Cardiac muscle cell (in vitro differentiated cells and primary cell): ENCODE measurements at regions not wholly inside any gene's neighbourhood (a gene's known extent, or its start where the extent isn't known, plus 50 kb on each side); places are given as distances from the start of the nearest gene placed in this dataset.

Source experiments
- DNase-seq, 2 donors: peaks; one replicate each; pipeline versions ENCODE4 v3.0.0 to v3.0.0-alpha.2; 2010 to 2017; ENCODE audit warnings: low read depth in 1 of 2, low spot score in 1 of 2
- H3K27ac ChIP-seq: fragments of 200-600 bp; sonication (generic); 2 replicates; pipeline ENCODE4 v1.5.1; 2016
- H3K27me3 ChIP-seq: fragments of 200-600 bp; sonication (generic); 2 replicates; pipeline ENCODE4 v1.6.0; 2016; ENCODE audit warnings: control low read depth
- H3K36me3 ChIP-seq: fragments of 200-600 bp; sonication (generic); 2 replicates; pipeline ENCODE4 v1.5.1; 2016; ENCODE audit warnings: control low read depth
- H3K4me1 ChIP-seq: fragments of 200-600 bp; sonication (generic); 2 replicates; pipeline ENCODE4 v1.8.1; 2017; ENCODE audit warnings: low read depth, mild to moderate bottlenecking, mixed run types
- H3K4me3 ChIP-seq: fragments of 200-600 bp; sonication (generic); 2 replicates; pipeline ENCODE4 v1.5.1; 2016; ENCODE audit warnings: mild to moderate bottlenecking
- H3K9me3 ChIP-seq: fragments of 200-600 bp; sonication (generic); 2 replicates; pipeline ENCODE4 v1.5.1; 2017; ENCODE audit warnings: low read depth, mild to moderate bottlenecking, control low read depth
- TF ChIP-seq, protein P1 (sequence below): IDR thresholded peaks from 2 replicates; pipeline ENCODE4 v1.5.1; 2012; ENCODE audit warnings: low read depth, mild to moderate bottlenecking, low read length

DNA sequence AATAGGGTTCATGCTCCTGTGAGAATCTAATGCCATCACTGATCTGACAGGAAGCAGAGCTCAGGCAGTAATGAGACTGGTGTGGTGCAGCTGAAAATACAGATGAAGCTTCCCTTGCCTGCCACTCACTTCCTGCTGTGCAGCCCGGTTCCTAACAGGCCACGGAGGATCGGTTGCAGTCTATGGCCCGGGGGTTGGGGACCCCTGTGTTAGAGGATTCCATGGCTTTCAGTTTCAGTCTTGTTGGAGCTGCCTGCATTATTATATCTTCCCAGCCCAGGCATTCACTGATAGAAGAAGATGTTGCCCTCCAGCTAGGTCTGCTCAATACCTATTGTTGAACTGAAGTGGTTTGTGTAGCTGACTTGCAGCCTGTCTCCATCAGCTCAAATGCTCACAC, 1298.8 kb downstream of the TYW1 start:
- H3K27me3 ChIP-seq = no peaks in the 10 kb centered on the region
- no peak for DNase-seq
- no peak overlapping the region for H3K4me3 ChIP-seq
- no peaks in the 10 kb centered on the region for H3K9me3 ChIP-seq
- TF ChIP-seq, protein P1, sequence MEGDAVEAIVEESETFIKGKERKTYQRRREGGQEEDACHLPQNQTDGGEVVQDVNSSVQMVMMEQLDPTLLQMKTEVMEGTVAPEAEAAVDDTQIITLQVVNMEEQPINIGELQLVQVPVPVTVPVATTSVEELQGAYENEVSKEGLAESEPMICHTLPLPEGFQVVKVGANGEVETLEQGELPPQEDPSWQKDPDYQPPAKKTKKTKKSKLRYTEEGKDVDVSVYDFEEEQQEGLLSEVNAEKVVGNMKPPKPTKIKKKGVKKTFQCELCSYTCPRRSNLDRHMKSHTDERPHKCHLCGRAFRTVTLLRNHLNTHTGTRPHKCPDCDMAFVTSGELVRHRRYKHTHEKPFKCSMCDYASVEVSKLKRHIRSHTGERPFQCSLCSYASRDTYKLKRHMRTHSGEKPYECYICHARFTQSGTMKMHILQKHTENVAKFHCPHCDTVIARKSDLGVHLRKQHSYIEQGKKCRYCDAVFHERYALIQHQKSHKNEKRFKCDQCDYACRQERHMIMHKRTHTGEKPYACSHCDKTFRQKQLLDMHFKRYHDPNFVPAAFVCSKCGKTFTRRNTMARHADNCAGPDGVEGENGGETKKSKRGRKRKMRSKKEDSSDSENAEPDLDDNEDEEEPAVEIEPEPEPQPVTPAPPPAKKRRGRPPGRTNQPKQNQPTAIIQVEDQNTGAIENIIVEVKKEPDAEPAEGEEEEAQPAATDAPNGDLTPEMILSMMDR = no peak
- H3K4me1 ChIP-seq = no peaks in the 10 kb centered on the region
- no peaks in the 10 kb centered on the region for H3K36me3 ChIP-seq
- no peak overlapping the region for H3K27ac ChIP-seq

DNA sequence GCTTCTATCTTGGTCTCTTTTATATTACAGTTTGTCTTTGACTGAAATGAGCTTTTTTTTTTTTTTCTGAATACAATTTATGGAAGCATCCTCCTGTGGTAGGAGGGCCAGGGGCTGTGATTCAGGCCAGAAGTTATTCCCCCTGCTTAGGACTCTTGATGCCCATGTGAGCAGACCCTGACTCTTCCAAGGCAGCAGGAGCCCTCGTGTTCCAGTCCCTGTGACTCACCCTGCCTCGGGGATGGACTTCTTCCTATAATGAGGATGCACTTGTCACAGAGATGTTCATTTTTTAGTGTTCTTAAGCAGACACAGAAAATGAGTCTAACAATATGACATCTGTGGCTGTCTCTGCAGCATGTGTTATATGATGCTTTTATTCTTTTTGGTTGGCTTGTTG, 1293.7 kb upstream of the AUTS2 start:
- Histone ChIP-seq H3K4me1 (no peaks in the 10 kb centered on the region), H3K9me3 (no peaks in the 10 kb centered on the region), H3K4me3 (no peak overlapping the region), H3K27me3 (no peaks in the 10 kb centered on the region), H3K36me3 (no peaks in the 10 kb centered on the region), H3K27ac (no peak overlapping the region)
- TF ChIP-seq, protein P1 = no peak
- DNase-seq = no peak

DNA sequence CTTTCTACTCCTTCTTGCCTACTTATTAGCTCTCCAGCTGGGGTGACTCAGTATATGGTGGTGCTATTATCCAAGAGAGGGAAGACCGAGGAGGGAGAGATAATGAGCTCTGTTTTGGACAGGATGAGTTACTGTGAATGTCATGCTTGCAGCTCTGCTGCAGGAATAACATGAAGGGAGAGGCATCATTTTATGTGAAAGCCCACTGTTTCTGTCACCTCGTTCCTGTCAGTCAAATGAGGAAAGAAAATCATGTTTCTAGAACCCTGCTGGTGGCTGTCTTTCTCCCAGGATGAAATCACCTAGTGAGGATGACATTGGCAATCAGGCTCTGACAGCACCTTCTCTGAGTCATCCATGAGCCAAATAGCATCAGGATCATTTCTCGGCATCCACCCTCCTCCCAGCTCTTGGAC, 1291.6 kb upstream of the AUTS2 start:
- TF ChIP-seq, protein P1 = no peak
- no peaks in the 10 kb centered on the region for H3K4me1 ChIP-seq
- no peak for DNase-seq
- H3K27ac ChIP-seq = no peak overlapping the region
- no peaks in the 10 kb centered on the region for H3K36me3 ChIP-seq
- H3K4me3 ChIP-seq = no peak overlapping the region
- H3K9me3 ChIP-seq = no peaks in the 10 kb centered on the region
- no peaks in the 10 kb centered on the region for H3K27me3 ChIP-seq

DNA sequence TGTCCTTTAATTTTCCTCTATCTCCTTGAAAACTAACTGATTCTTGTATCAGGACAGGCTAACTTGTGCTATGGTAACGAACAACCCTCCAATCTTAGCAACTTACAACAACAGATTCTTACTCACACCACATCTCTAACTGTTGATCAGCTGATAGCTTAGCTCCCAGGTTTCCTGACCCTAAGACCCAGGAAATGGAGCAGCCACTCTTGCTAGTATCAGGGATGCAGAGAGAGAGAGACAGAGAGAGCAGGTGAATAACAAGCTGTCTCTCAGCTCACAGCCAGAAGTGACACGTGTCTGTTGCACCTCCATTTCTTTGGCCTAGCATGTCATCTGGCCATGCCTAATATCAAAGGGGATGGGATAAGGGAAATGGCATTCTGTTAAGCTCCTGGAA, 1289.0 kb upstream of the AUTS2 start:
- Histone ChIP-seq H3K9me3 (no peaks in the 10 kb centered on the region), H3K4me1 (no peaks in the 10 kb centered on the region), H3K27me3 (no peaks in the 10 kb centered on the region), H3K27ac (no peak overlapping the region), H3K36me3 (no peaks in the 10 kb centered on the region), H3K4me3 (no peak overlapping the region)
- no peak for DNase-seq
- TF ChIP-seq, protein P1 = no peak

DNA sequence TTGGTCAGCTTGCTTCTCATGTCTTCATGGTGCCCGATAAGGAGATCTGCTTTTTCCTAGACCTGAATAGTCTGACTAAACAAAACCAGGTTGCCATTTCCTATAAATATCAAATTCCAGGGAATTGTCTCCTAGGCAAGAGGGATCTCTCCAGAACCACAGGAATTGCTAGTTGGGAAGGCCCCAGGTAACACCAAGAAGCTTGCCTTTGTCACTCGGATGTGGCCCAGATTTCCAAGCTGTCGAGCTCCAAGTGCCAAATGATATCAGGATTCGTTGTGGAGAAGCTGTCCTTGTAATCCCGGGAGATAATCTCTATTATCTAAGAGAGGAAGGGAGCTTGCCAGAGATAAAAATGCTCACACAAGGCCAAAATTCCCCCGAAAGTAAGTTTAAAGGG, 1288.5 kb upstream of the AUTS2 start:
- Histone ChIP-seq H3K9me3 (no peaks in the 10 kb centered on the region), H3K4me1 (no peaks in the 10 kb centered on the region), H3K27ac (no peak overlapping the region), H3K27me3 (no peaks in the 10 kb centered on the region), H3K36me3 (no peaks in the 10 kb centered on the region), H3K4me3 (no peak overlapping the region)
- TF ChIP-seq, protein P1 = no peak
- DNase-seq = no peak

DNA sequence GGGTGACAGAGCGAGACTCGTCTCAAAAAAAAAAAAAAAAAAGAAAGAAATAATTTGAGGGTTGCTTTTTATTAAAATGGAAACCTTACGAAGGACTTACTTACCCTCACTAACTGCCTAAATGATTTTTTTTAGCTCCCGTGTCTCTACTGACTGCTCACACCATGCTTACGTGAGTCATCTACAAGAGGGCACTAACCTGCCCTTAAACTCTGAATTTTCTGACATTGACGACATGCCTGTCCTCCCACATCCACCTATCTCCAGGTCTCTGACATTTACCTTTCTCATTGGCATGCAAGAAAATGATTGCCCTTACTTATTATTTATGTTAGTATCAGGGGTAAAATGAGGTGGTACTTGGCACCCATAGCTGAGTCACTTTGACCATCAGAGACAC, 1286.3 kb upstream of the AUTS2 start:
- H3K36me3 ChIP-seq = no peaks in the 10 kb centered on the region
- TF ChIP-seq, protein P1 = no peak
- no peak overlapping the region for H3K27ac ChIP-seq
- H3K4me3 ChIP-seq = no peak overlapping the region
- no peaks in the 10 kb centered on the region for H3K4me1 ChIP-seq
- H3K27me3 ChIP-seq = no peaks in the 10 kb centered on the region
- DNase-seq = no peak
- no peaks in the 10 kb centered on the region for H3K9me3 ChIP-seq
